Mesothelial cell of epicardium (in vitro differentiated cells): ENCODE measurements at regions not wholly inside any gene's neighbourhood (a gene's known extent, or its start where the extent isn't known, plus 50 kb on each side); places are given as distances from the start of the nearest gene placed in this dataset.
"Not testable (repeated sequence)": the region's sequence is repeated elsewhere in the genome, so short reads cannot be mapped to it uniquely, and the experiment has no call there.

Experiments
- DNase-seq, 2 experiments: peaks; one replicate each; pipeline ENCODE4 v3.0.0; 2021; ENCODE audit warnings: low spot score in 2 of 2; ENCODE audit not compliant: unreplicated experiment in 2 of 2
- H3K27ac Mint-ChIP-seq: 2 replicates; pipeline ENCODE4 v1.8.0; 2021; ENCODE audit warnings: mixed read lengths
- H3K27me3 Mint-ChIP-seq: 2 replicates; pipeline ENCODE4 v1.8.0; 2021; ENCODE audit warnings: low read depth, mixed read lengths
- H3K36me3 Mint-ChIP-seq: 2 replicates; pipeline ENCODE4 v1.8.0; 2021; ENCODE audit warnings: mixed read lengths
- H3K4me1 Mint-ChIP-seq: 2 replicates; pipeline ENCODE4 v1.8.0; 2021; ENCODE audit warnings: mixed read lengths
- H3K4me3 Mint-ChIP-seq: 2 replicates; pipeline ENCODE4 v1.8.0; 2021; ENCODE audit warnings: mild to moderate bottlenecking, moderate library complexity, mixed read lengths
- H3K9me3 Mint-ChIP-seq: 2 replicates; pipeline ENCODE4 v1.8.0; 2021; ENCODE audit warnings: mixed read lengths
- CTCF ChIP-seq: fragments of 200-600 bp; sonication (generic); IDR thresholded peaks from one replicate; pipeline ENCODE4 v1.5.0; 2021; ENCODE audit warnings: antibody characterized with exemption; ENCODE audit not compliant: unreplicated experiment

GRCh38 chr4:79598214-79598613 is 190.2 kb upstream of the GK2 start:
- H3K4me1 Mint-ChIP-seq, result peaks cover 2% of the 10 kb centered on the region
- peaks cover 18% of the 10 kb centered on the region for H3K9me3 Mint-ChIP-seq
- DNase-seq, result no peak
- no peak overlapping the region for H3K4me3 Mint-ChIP-seq
- no peak for TF ChIP-seq CTCF
- no peak overlapping the region for H3K27ac Mint-ChIP-seq
- H3K36me3 Mint-ChIP-seq, result no peaks in the 10 kb centered on the region
- no peaks in the 10 kb centered on the region for H3K27me3 Mint-ChIP-seq

GRCh38 chr4:79597266-79597665 is 189.2 kb upstream of the GK2 start:
- Mint-ChIP-seq H3K4me3 (no peak overlapping the region), H3K4me1 (peaks cover 6% of the 10 kb centered on the region), H3K36me3 (no peaks in the 10 kb centered on the region), H3K9me3 (peaks cover 20% of the 10 kb centered on the region), H3K27me3 (no peaks in the 10 kb centered on the region), H3K27ac (no peak overlapping the region)
- TF ChIP-seq CTCF, result no peak
- no peak for DNase-seq

- H3K27ac Mint-ChIP-seq, H3K4me3 Mint-ChIP-seq: not testable (repeated sequence)
These were observed 184.2 kb upstream of the GK2 start for GRCh38 chr4:79592218-79592617.

GRCh38 chr4:79588679-79589078 is 180.7 kb upstream of the GK2 start:
- no peak overlapping the region for H3K4me3 Mint-ChIP-seq
- H3K27ac Mint-ChIP-seq, result no peak overlapping the region
- H3K9me3 Mint-ChIP-seq, result peaks cover 10% of the 10 kb centered on the region
- no peak for DNase-seq
- H3K36me3 Mint-ChIP-seq, result peaks cover 2% of the 10 kb centered on the region
- H3K27me3 Mint-ChIP-seq, result no peaks in the 10 kb centered on the region
- peaks cover 23% of the 10 kb centered on the region for H3K4me1 Mint-ChIP-seq
- no peak for TF ChIP-seq CTCF

More at GRCh38 chr4:79592218-79592617, 184.2 kb upstream of the GK2 start:
- H3K27me3 Mint-ChIP-seq, H3K9me3 Mint-ChIP-seq, H3K36me3 Mint-ChIP-seq, DNase-seq: not testable (repeated sequence)
- H3K4me1 Mint-ChIP-seq, result peaks cover 25% of the 10 kb centered on the region

- DNase-seq, H3K27ac Mint-ChIP-seq, H3K9me3 Mint-ChIP-seq, H3K27me3 Mint-ChIP-seq, H3K4me3 Mint-ChIP-seq, H3K36me3 Mint-ChIP-seq: not testable (repeated sequence)
- peaks cover 18% of the 10 kb centered on the region for H3K4me1 Mint-ChIP-seq
These were observed 179.2 kb upstream of the GK2 start for GRCh38 chr4:79587207-79587606.

GRCh38 chr4:79585834-79586233 is 177.8 kb upstream of the GK2 start:
- peaks cover 6% of the 10 kb centered on the region for H3K4me1 Mint-ChIP-seq
- no peak for DNase-seq

More at GRCh38 chr4:79585834-79586233, 177.8 kb upstream of the GK2 start:
- Mint-ChIP-seq H3K27me3 (no peaks in the 10 kb centered on the region), H3K4me3 (no peak overlapping the region), H3K36me3 (peaks cover 2% of the 10 kb centered on the region), H3K27ac (no peak overlapping the region), H3K9me3 (peaks cover 6% of the 10 kb centered on the region)
- no peak for TF ChIP-seq CTCF
